A549 (cell line): ENCODE measurements at regions not wholly inside any gene's neighbourhood (a gene's known extent, or its start where the extent isn't known, plus 50 kb on each side); places are given as distances from the start of the nearest gene placed in this dataset.

Experiments
- CEBPB ChIP-seq, 2 experiments: fragments of >200 bp in 1 of 2; sonication (Bioruptor Twin) in 1 of 2; formaldehyde crosslinking in 1 of 2; IDR thresholded peaks; 2 replicates each; pipeline ENCODE4 v1.6.1; 2012 to 2016
- CHD2 ChIP-seq: fragments of 150-350 bp; IDR thresholded peaks from 2 replicates; pipeline ENCODE4 v1.6.1; 2014; ENCODE audit warnings: low read length; ENCODE audit not compliant: partially characterized antibody
- CTCF ChIP-seq: fragments of >200 bp; sonication (Bioruptor Twin); formaldehyde crosslinking; IDR thresholded peaks from 3 replicates; pipeline ENCODE4 v1.5.1; 2016
- MAFK ChIP-seq: fragments of 450-650 bp; IDR thresholded peaks from 2 replicates; pipeline ENCODE4 v1.6.1; 2014; ENCODE audit not compliant: partially characterized antibody
- MAX ChIP-seq: IDR thresholded peaks from 2 replicates; pipeline ENCODE4 v1.6.1; 2012
- POLR2A ChIP-seq: IDR thresholded peaks from 2 replicates; pipeline ENCODE4 v1.6.1; 2012; ENCODE audit warnings: mild to moderate bottlenecking, low read length
- RAD21 ChIP-seq, 2 experiments: fragments of >200 bp in 1 of 2; sonication (Bioruptor Twin) in 1 of 2; formaldehyde crosslinking in 1 of 2; IDR thresholded peaks in 1 of 2; conservative IDR thresholded peaks in 1 of 2; 2 replicates in 1 of 2; 3 replicates in 1 of 2; pipeline ENCODE4 v1.6.1; 2012 to 2018; ENCODE audit warnings: inconsistent platforms in 1 of 2
- RFX5 ChIP-seq: fragments of 450-650 bp; IDR thresholded peaks from 2 replicates; pipeline ENCODE4 v1.7.1; 2014; ENCODE audit warnings: antibody characterized with exemption, mild to moderate bottlenecking, moderate library complexity
- RNF2 ChIP-seq: fragments of 200-600 bp; sonication (generic); IDR thresholded peaks from 2 replicates; pipeline ENCODE4 v1.6.1; 2016; ENCODE audit warnings: low read depth, mild to moderate bottlenecking, antibody characterized with exemption, moderate library complexity, borderline replicate concordance
- SMC3 ChIP-seq: fragments of >200 bp; sonication (Bioruptor Twin); formaldehyde crosslinking; IDR thresholded peaks from 3 replicates; pipeline ENCODE4 v1.6.1; 2018; ENCODE audit warnings: inconsistent platforms

- peak; percentile 61 for TF ChIP-seq CTCF
- TF ChIP-seq RAD21 (conservative IDR thresholded peaks at IDR 0.05 in 1 of 2, IDR thresholded peaks at IDR 0.05 in 1 of 2) = peak; percentile 53 to 54; a peak in 4 of 5 replicates
- no peak for TF ChIP-seq MAX
- TF ChIP-seq RFX5 = no peak
- peak; percentile 59 for TF ChIP-seq SMC3
- TF ChIP-seq RNF2 = no peak
- TF ChIP-seq CEBPB (IDR thresholded peaks at IDR 0.05) = no peak
- peak; percentile 80 for TF ChIP-seq MAFK
- TF ChIP-seq POLR2A = no peak
- no peak for TF ChIP-seq CHD2
Observed at GRCh38 chr6:86856937-86857563, 80.3 kb upstream of the HTR1E start.
